DOHH2 (cell line): ENCODE measurements at regions not wholly inside any gene's neighbourhood (a gene's known extent, or its start where the extent isn't known, plus 50 kb on each side); places are given as distances from the start of the nearest gene placed in this dataset.

ENCODE experiments used
- CTCF ChIP-seq: fragments of 200-600 bp; sonication (generic); IDR thresholded peaks from one replicate; pipeline ENCODE4 v1.5.1; 2014; ENCODE audit warnings: antibody characterized with exemption, mild to moderate bottlenecking, low read depth, low read length; ENCODE audit not compliant: poor library complexity, severe bottlenecking
- EZH2phosphoT487 ChIP-seq: fragments of 200-600 bp; sonication (generic); IDR thresholded peaks from 2 replicates; pipeline ENCODE4 v1.6.1; 2017; ENCODE audit warnings: borderline replicate concordance, mild to moderate bottlenecking, antibody characterized with exemption, low read length, moderate library complexity, mixed read lengths

GRCh38 chr9:78547831-78548230, 250.9 kb downstream of the PSAT1 start:
- TF ChIP-seq CTCF: no peak
- TF ChIP-seq EZH2phosphoT487: no peak
